ENCODE measurements at regions not wholly inside any gene's neighbourhood (a gene's known extent, or its start where the extent isn't known, plus 50 kb on each side); places are given as distances from the start of the nearest gene placed in this dataset.

DNA sequence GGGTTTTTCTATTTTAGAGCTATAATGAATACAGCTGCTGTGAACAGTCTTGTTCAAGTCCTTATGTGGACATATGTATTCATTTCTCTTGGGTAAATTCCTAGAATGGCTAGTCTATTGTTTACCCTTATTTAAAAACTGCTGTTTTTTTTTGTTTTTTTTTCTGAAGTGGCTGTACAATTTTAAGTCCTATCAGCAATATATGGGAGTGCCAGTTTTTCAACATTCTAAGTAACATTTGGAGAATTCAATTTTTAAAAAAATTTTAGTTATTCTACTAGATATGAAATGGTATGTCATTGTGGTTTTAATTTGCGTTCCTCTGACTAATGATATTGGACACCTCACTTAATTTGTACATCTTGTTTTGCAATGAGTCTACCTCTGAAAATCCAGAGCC, 349.7 kb downstream of the SATB2 start:
- TF ChIP-seq CTCF (optimal IDR thresholded peaks at IDR 0.05 in 1 of 3, IDR thresholded peaks at IDR 0.05 in 1 of 3, conservative IDR thresholded peaks at IDR 0.05 in 1 of 3; ENCODE audit: extremely low read depth in 1 of 3, insufficient read depth in 2 of 3, low read length in 3 of 3) (no peak), EZH2 (IDR thresholded peaks at IDR 0.05; ENCODE audit: low read length) (no peak)

Data from keratinocyte (primary cell).